GM19023 (cell line): ENCODE measurements at regions not wholly inside any gene's neighbourhood (a gene's known extent, or its start where the extent isn't known, plus 50 kb on each side); places are given as distances from the start of the nearest gene placed in this dataset.
"Not testable (repeated sequence)": the region's sequence is repeated elsewhere in the genome, so short reads cannot be mapped to it uniquely, and the experiment has no call there.

Experiments used
- ATAC-seq: cut with Tn5 transposase; IDR thresholded peaks from one replicate; pipeline ENCODE4 v1.9.1; 2021; ENCODE audit warnings: mild to moderate bottlenecking, moderate library complexity; ENCODE audit not compliant: unreplicated experiment

DNA sequence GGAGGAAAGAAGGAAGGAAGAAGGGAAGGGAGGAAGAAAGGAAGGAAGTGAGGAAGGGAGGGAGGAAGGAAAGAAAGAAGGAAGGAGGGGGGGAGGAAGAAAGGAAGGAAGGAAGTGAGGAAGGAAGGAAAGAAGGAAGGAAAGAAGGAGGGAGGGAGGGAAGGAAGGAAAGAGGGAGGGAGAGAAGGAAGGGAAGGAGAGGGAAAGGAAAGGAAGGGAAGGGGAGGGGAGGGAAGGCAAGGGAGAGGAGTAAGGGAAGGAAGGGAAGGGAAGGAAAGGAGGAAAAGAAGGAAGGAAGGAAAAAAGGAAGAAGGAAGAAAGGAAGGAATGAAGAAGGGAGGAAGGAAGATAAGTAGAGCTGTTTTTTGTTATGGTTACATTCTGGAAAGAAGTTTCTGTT lies 141.2 kb downstream of the LRRC3B start:
- no peak for ATAC-seq

DNA sequence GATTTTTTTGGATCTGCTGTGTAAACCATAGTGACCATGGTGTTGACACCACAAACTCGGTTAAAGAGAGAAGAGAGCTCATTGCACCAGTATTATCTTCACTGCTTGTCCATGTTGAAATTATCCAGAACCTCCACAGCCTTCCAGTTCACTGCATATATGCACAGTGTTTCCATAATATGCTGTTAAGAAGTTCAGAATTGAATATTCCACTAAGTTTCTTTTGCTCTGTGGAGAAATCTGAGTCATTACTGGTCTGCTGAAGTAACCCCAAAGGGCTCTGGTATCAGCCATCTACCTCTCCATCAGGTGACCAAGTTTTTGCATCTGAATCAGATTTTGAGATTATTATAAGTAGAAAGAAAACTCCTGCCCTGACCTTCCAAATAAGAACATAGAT lies 143.5 kb downstream of the LRRC3B start:
- no peak for ATAC-seq

DNA sequence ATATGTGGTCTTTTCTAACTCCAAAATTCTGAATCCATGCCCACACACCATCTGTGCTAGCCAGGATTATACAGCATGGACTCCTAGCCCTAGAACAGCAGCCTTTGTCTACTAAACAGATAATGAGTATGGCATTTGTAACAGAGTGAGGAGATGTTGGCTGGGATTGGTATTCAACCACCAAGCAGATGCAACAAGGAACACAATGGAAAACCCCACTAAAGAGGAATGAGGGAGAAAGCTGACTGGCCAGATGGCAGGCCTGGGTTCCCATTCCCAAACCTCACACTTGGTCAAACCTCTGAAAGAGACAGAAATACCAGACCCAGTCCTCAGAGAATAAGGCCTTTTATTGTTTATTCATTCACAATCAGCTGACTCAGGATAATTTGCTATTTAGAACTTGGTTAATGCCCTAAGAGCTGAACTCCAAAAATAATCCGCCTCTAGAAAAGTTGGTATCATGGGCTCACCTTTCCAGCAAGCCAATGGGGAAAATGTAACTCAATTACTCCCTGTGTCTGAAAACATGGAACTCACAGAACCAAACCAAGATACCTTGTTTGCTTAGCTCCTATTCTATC lies 145.6 kb downstream of the LRRC3B start:
- no peak for ATAC-seq

DNA sequence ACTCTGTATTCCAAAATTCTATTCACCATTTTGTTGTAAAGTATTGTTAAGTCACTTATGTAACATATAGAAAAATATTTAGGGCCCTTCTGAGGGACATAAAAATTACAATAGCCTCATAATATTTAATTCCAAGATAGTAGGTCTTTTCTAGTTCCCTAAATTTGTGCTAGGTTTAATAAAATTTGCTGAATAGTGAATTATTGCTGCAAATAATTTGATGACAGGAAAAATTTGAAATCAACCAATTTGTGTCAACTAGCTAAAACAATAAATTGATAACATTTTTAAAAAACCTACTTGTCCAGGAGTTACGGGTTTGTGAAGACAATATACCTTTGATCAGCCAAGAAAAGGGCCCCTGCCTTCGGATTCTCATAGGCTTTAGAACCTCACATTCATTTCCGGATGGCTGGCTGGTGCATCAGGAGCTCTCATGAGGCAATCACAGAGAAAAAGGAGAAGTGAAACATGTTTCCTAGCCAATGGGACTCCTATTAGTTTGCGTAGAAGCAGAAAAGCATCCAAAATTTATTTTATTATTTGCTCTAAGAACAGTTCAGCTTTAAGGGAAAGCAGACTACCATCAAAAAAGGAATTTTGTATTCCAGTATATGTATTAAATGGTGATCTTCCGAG lies 177.2 kb downstream of the LRRC3B start:
- ATAC-seq, result no peak

DNA sequence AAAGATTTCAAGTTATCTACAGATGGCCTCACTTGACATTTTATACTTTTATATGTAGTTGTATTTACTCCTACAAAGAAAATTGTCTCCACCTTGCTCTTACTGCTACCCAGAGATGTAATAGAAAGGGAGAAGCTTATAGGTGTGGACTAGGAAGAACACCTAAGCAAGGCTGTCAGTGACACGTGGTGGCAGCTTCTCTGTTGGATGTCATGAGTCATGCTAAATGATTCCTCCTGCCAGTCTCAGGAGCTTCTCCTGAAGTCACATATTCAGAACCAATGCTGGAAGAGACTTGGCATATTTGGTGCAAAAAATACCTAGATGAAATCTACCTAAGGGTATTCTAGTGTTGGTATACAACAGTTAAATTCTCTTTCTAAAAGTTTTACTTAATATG lies 184.7 kb downstream of the LRRC3B start:
- no peak for ATAC-seq

DNA sequence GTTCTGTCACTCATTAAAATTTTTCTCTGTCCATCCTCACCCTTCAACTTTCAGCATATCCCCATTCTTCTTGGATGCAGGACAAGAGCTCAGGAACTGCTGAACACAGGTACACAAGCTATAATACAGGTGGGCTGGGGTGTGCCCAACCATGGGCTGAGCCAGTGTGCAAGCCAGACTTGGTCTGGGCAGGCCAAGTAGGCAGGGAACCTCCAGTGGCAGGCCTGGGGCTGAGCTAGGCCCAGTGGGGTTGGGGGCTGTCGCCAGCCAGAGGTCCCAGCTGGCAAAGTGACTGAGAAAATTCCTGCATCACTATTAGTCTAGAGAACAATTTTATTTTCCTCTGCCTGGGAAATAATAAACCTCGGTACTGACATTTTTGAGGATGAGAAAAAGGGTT lies 202.9 kb downstream of the LRRC3B start:
- no peak for ATAC-seq

DNA sequence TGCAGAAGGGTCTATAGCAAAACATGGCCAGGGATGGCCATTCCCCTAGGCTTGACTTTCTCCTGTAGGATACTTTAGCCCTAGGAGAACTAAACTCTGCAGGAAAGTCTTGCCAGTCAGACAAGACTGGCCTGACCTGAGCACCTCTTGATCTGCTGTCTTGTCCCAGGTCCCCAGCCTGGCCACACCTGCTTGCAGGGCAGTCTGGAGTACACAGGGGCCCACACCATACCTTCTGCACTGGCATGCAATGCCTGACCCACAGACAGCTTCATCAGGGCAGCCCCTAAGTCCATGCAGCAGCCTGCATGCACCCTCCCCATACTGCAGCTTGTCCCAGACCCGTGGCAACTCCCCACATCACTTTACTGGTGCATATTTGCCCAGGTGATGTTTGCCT lies 204.6 kb downstream of the LRRC3B start:
- ATAC-seq, result no peak

DNA sequence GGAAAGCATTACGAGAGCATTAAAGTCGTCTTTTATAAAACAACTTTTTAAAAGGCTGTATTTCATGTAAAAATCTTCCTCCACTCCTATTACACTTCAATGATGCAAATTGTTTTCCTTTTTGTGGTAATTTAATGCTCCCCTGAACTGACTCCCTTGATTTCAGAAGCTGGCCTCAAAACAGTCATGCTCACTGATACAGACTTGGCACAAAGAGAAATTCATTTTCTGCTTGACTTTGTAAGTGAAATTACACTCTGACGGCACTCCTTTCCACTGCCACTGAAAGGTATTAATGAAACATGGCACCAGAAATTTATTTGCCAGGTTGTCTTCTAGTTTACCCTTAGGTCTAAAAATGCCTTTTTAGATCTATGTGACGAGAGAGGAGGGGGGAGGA lies 215.5 kb downstream of the LRRC3B start:
- ATAC-seq, result no peak

DNA sequence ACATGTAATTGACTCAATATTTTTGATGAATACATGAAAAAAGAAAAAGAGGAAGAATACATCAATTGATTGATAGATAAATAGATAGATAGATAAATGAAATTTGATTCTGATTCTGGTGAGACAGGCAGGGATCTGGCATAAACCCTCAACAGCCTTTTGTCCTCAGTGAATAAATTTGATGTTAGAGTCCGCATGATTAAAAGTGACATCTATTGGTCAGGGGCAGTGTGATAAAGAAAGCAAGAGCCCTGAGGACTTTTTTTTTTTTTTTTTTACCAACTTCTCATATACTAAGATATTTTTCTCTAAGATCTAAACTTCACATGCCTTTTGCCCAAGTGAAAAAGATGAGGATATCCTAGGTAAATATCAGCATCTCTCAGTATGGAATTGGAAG lies 216.4 kb downstream of the LRRC3B start:
- no peak for ATAC-seq

DNA sequence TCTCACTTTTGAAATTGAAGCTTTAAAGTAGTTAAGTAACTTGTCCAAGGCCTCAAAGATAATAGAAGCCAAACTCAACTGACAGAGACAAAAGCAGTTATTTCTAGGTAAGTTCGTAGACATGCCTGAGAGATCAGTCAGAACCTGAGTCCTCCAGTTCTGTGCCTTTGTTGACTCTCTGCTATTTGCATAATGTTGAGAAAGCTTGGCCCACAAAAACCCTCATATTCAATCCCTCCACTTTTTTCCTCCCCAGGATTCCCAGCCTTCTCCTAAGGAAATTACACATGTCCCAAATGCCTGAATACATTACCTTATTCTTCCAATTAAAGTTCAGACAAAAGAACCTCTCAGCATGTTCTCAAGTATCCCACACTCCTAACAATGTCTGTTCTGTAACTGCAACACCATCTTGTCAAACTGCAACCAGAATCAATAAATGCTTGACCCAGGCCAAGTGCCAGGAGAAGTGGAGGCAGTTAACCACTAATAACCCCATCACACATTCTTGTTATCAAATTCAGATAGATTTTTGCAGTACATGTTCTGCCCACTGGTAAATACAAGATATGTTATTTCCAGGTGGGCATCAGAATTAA lies 217.8 kb downstream of the LRRC3B start:
- ATAC-seq, result no peak

DNA sequence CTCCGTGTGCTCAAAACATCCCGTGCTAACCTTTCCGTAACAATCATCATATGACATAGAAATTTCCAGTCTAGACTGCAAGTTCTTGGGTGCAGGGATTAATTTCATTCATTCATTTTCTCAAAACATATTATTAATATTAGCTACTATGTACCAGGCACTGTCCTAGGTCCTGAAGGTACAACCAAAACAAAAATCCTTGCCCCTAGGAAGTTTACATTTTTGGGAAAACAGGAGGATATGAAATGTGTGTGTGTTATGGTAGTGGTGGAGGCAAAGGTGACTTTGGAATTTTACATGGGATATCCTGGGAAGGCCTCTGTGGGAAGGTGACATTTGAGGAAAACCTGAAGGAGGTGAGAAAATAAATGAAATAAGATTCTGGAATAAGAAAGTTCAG lies 222.6 kb downstream of the LRRC3B start:
- ATAC-seq, result no peak

DNA sequence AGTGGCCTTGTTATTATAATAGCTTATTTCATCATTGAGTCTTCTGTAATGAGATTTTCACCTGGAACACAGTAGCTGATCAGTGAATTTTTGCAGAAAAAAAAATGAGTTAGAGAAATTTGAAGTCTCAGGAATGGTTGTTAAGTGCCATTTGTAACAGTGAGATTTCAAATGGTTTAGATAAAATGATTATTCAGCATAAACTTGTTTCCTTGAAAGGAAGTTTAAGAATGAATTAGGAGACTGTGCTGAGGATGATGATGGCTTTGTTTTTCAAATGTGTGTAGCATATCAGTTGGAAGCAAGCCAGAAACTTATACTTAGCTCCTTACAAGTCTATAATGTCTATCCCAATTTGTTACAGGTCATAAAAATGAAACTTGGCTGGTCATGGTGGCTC lies 225.1 kb downstream of the LRRC3B start:
- no peak for ATAC-seq

DNA sequence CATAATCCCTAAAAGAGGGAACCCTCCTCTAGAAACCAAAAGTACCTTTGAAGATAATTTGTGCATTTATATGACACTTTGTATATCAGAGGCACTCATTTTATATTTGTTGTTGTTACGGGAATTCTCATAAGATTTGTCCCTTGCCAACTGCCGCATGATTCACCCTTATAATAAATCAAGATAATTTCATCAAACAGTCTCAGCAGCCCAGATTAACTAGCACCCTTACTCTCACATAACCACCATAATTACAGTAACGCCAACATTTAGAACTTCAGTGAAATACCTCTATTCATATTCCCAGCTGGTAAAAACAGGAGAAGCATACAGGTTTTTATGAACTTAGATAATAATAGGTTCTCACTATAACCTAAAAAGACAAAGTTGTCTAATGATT lies 271.9 kb downstream of the LRRC3B start:
- ATAC-seq, result no peak

DNA sequence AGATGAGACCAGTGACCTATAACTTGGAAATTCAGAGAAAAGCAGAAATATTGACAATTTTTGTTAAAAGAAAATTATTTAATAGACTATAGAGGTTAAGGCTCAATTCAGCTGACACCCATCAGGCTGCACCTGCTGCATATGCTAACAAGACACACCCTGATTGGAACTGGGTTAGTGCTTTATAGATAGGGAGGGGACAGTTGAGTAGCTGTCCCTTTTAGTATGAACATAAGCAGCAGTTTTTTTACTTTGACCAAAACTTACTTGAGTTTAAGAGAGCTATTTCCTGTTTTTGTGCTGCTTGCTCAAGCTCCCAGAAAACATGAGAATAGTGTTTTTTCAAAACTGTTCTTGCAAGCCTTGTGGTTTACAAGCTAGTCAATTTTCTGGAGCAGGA lies 292.6 kb downstream of the LRRC3B start:
- no peak for ATAC-seq

DNA sequence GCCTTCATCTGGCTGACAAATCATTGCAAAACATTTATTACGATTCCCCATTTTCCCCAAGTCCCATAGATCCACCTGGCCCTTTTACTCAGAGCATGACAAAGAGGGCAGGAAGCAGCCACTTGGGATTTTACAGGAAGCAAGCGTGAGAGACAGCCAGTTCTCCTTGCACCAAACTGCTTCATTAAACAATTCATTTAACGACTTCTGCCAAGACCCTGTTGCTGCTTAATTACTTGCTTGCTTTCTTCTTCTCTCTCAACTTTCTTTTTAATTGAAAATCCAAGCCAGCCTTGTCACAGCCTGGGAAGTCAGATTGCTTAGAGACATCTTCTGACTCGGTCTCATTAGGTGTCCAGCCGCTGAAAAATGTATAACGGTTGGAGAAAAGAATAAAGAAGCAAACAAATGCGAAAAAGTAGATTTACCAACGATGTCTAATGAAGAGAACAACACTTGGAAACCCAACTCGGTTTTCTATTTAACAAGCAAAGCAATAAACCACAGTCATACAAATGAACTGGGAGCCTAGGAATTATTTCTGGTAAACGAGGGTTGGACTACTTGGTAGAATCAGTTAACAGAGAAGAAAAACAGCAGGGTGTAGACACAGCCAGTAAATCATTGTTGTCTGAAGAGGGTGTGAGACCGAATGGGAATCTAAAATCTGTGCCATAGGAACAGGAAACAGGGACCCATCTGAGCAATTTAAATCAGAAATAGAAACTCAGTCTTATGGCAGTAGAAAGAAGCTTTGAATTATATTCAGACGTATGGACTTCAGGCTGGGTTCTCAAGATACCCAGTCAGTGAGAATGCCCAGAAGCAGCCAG lies 298.3 kb downstream of the LRRC3B start:
- no peak for ATAC-seq

DNA sequence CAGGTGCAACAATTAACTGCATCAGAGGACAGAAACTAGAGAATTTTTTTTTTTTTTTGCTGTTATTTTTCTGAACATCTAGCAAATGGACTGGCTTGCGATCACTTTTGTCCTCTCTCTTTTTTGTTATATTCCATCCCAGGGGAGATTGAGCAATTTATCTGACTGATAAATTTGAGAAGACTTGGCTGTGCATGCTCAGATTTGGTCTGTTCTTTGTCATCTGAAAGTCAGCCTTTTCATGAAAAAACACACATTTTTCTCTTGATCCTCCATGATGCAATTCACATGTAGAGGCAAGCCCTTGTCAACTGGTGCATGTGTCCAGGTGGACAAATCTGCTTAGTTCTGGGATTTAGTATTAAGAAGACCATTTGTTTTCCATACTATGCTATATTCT lies 309.3 kb downstream of the LRRC3B start:
- no peak for ATAC-seq

DNA sequence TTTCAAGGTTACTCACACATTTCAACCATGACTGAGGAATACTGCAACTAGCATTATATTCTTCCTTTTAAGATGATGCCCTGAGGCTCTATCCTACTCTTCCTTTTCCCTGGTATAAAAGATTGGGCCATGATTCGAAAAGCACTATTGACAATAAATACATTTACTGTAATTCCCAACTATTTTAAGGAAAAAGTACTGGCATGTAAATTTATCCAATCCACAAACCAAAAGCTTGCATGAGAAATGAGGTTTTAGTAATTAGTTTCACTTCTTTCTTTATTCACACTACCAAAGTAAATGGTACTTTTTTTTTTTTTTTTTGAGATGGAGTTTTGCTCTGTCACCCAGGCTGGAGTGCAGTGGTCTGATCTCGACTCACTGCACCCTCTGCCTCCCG lies 310.2 kb downstream of the LRRC3B start:
- no peak for ATAC-seq

DNA sequence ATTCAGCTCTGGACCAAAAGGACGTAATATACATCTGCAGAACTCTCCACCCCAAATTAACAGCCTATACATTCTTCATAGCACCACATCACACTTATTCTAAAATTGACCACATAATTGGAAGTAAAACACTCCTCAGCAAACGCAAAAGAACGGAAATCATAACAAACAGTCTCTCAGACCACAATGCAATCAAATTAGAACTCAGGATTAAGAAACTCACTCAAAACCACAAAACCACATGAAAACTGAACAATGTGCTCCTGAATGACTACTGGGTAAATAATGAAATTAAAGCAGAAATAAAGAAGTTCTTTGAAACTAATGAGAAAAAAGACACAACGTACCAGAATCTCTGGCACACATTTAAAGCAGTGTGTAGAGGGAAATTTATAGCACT lies 322.9 kb downstream of the LRRC3B start:
- not testable (repeated sequence) for ATAC-seq

DNA sequence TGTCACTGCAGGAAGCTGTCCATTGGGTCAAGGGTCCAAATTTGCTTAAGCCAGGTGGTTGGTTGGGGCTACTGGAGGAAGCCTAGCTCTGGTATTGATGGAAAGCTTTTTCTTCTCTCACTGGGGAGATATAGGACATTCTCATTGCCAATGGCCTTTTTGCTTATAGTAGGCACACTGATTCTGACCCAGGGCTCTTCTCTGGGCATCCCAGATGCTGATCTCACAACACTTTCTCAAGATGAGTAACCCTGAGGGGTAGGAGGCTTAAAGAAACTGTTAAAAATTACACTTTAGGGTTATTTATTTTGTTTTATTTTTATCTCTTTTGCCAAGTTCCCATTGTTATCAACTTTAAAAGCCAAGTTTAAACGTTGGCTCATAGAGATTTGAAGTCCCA lies 337.8 kb downstream of the LRRC3B start:
- ATAC-seq, result no peak

DNA sequence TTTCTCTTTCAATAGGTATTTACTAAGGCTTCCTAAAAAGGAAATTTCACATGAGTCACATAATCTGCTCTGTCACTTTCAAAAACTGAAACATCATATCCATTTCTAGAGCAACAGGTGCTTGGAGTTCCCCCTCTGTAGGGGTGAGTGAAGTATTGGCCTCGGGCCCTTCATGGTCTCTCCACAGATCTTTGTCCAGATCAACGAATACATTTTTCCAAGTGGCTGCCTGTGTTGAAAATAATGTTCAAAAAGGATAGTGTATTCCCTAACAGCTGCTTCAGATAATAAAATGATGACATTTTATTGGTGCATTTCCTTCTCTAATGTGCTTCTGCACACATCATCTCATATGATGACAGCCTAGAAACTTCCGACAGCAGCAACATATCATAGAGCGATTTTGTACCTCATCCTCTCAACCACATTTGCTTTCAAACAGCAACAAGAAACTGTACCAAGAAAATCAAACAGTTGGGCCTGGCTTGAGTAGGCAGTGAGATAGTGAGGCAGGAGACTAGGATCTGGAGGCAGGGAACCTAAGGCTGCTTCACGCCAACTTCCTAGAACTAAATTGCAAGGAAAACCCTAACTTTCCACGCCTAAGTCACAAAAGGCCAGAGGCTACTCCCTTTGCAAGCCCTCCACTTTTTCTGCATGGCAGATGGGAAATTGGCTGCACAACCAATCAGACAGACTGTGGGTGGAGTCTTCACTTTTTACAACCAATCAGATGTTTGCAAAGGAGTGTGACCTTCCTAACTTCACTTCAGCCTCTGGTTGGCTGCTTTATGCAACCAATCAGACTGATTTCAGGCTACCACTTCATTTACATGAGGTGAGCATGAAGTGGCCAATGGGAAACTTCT lies 340.2 kb downstream of the LRRC3B start:
- peak; percentile 90 for ATAC-seq

DNA sequence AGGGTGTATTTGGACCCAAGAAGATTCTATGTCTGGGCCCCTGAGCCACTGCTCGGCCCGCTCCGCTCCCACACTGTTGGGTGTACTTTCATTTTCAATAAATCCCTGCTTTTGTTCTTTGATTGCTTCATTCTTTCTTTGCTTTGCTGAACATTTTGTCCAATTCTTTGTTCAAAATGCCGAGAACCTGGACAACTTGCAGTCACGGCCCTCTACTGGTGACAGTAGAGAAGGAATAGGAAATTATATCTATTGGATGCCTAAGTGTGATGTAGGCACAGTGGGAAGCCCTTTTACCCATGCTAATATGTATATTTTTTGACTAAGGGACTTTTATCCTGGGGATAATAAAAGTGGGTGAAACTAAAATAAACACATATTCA lies 340.8 kb downstream of the LRRC3B start:
- no peak for ATAC-seq
